Body of pancreas (tissue), 4 donors: ENCODE measurements at regions not wholly inside any gene's neighbourhood (a gene's known extent, or its start where the extent isn't known, plus 50 kb on each side); places are given as distances from the start of the nearest gene placed in this dataset.
"Not testable (repeated sequence)": the region's sequence is repeated elsewhere in the genome, so short reads cannot be mapped to it uniquely, and the experiment has no call there.

ENCODE experiments used
- ATAC-seq: fragments of 150-250 bp; one replicate; pipeline ENCODE4 v1.9.1; 2016
- DNase-seq, 4 donors: peaks; one replicate each; pipeline ENCODE4 v3.0.0-alpha.2; 2019
- H3K27ac ChIP-seq, 4 donors: fragments of 200-600 bp; sonication (generic); 1 replicate in 3 of 4; 2 replicates in 1 of 4; pipeline versions ENCODE4 v1.5.1 to v1.6.1; 2016 to 2019; ENCODE audit warnings: mild to moderate bottlenecking in 1 of 4, mixed read lengths in 1 of 4, moderate library complexity in 1 of 4
- H3K27me3 ChIP-seq, 2 donors: fragments of 200-600 bp; sonication (generic); one replicate each; pipeline ENCODE4 v1.6.0; 2016; ENCODE audit warnings: mild to moderate bottlenecking in 1 of 2
- H3K36me3 ChIP-seq, 2 donors: fragments of 200-600 bp; sonication (generic); replicated peaks in 1 of 2; 2 replicates each; pipeline ENCODE4 v1.5.1; 2016; ENCODE audit warnings: low read depth in 2 of 2; ENCODE audit not compliant: insufficient read depth in 1 of 2
- H3K4me1 ChIP-seq: fragments of 200-600 bp; sonication (generic); one replicate; pipeline ENCODE4 v1.6.0; 2016
- H3K4me3 ChIP-seq, 2 donors: fragments of 200-600 bp; sonication (generic); 1 replicate in 1 of 2; 2 replicates in 1 of 2; pipeline ENCODE4 v1.5.1; 2016 to 2019
- H3K9me3 ChIP-seq, 3 donors: fragments of 200-600 bp; sonication (generic); 1 replicate in 2 of 3; 2 replicates in 1 of 3; pipeline ENCODE4 v1.5.1; 2016
- POLR2A ChIP-seq, 3 donors: fragments of 450-650 bp; IDR thresholded peaks; one replicate each; pipeline ENCODE4 v1.6.1; 2016; ENCODE audit warnings: antibody characterized with exemption in 3 of 3, mild to moderate bottlenecking in 2 of 3
- WGBS, 2 donors: methylation state at CpG; one replicate each; pipeline ENCODE4 v1.1.5; 2017; 5-methylcytosine and 5-hydroxymethylcytosine counted together
- intact Hi-C: fragments of 100-400 bp; cut with DNase I; formaldehyde crosslinking; loops from one replicate; pipeline ENCODE4 v1.15.1; 2023
- TF ChIP-seq, protein P1 (sequence below), 7 experiments: fragments of 450-650 bp in 4 of 7; fragments of 200-600 bp in 3 of 7; sonication (generic) in 3 of 7; IDR thresholded peaks; one replicate each; pipeline ENCODE4 v1.5.1; 2016 to 2019; ENCODE audit warnings: antibody characterized with exemption in 7 of 7

- no peaks in the 10 kb centered on the region for H3K9me3 ChIP-seq
- intact Hi-C loops: no loop called here
- no peak overlapping the region for H3K4me3 ChIP-seq
- no peaks in the 10 kb centered on the region for H3K4me1 ChIP-seq
- 61 to 63% methylated on average over 3 of the region's 3 CpGs for WGBS, 2 donors
- ATAC-seq (no peak), DNase-seq (no peak)
- H3K27ac ChIP-seq: no peak overlapping the region
- TF ChIP-seq, protein P1, sequence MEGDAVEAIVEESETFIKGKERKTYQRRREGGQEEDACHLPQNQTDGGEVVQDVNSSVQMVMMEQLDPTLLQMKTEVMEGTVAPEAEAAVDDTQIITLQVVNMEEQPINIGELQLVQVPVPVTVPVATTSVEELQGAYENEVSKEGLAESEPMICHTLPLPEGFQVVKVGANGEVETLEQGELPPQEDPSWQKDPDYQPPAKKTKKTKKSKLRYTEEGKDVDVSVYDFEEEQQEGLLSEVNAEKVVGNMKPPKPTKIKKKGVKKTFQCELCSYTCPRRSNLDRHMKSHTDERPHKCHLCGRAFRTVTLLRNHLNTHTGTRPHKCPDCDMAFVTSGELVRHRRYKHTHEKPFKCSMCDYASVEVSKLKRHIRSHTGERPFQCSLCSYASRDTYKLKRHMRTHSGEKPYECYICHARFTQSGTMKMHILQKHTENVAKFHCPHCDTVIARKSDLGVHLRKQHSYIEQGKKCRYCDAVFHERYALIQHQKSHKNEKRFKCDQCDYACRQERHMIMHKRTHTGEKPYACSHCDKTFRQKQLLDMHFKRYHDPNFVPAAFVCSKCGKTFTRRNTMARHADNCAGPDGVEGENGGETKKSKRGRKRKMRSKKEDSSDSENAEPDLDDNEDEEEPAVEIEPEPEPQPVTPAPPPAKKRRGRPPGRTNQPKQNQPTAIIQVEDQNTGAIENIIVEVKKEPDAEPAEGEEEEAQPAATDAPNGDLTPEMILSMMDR (IDR thresholded peaks at IDR 0.05): no peak
- TF ChIP-seq POLR2A (IDR thresholded peaks at IDR 0.05): no peak
- H3K27me3 ChIP-seq: no peaks in the 10 kb centered on the region
- no peaks in the 10 kb centered on the region for H3K36me3 ChIP-seq
These were observed 742.5 kb downstream of the TBC1D22A start for GRCh38 chr22:47504962-47505361.

DNA sequence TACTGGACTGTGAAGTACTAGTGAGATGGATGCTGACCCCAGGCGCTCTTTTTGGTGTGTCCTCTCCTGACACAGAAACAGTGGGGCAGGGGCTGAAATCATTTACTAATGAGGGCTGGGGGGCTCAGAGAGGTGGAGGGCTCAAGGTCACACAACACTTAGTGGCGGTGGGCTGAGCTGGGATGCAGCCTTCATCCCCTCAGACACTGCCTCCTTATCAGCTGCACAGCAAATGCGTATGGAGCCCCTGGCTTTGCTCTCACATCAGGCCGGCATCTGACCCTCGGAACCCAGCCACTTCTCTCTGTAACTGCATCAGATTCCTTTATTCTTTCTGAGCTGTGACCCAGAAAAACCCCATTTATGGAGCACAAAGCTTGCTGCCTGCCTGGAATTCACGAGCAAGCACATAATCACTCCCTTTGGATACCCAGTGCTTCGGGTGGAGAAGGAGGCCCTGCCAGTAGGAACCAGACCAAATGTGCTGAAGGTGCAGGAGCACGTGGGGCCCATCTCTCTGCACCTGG is 736.6 kb downstream of the TBC1D22A start:
- WGBS, 2 donors: 48 to 61% methylated on average over 5 to 8 of the region's 8 CpGs
- intact Hi-C loops: no loop called here
- no peak for DNase-seq
- no peaks in the 10 kb centered on the region for H3K27me3 ChIP-seq
- ATAC-seq: no peak
- no peaks in the 10 kb centered on the region for H3K9me3 ChIP-seq
- TF ChIP-seq, protein P1 (IDR thresholded peaks at IDR 0.05): no peak
- TF ChIP-seq POLR2A (IDR thresholded peaks at IDR 0.05): no peak
- H3K36me3 ChIP-seq: no peaks in the 10 kb centered on the region
- H3K4me3 ChIP-seq: no peak overlapping the region
- no peaks in the 10 kb centered on the region for H3K4me1 ChIP-seq
- H3K27ac ChIP-seq: no peak overlapping the region

DNA sequence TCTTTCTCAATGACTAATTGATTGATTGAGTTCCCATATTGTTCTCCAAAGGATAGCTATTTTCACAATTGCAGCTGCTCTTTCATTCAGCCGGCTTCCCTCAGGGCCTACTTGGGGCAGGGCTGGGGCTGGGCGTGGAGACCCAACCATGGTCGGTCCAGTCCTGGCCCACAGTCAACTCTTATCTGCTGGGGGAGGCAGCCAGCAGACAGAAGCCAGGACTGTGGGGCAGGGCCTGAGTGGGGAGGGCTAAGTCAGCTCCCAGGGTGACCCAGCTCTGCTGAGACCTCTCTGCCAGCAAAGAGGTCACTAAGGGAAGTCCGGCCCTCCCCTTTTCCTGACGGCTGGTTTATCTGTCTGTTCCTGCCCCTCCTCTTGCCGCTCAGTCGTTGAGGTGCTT is 735.2 kb downstream of the TBC1D22A start:
- H3K27me3 ChIP-seq: no peaks in the 10 kb centered on the region
- intact Hi-C loops: no loop called here
- H3K4me3 ChIP-seq: no peak overlapping the region
- 40 to 51% methylated on average over 7 of the region's 7 CpGs for WGBS, 2 donors
- H3K36me3 ChIP-seq: no peaks in the 10 kb centered on the region
- TF ChIP-seq, protein P1 (IDR thresholded peaks at IDR 0.05): no peak
- TF ChIP-seq POLR2A (IDR thresholded peaks at IDR 0.05): no peak
- ATAC-seq (no peak), DNase-seq (no peak)
- H3K4me1 ChIP-seq: no peaks in the 10 kb centered on the region
- H3K9me3 ChIP-seq: no peaks in the 10 kb centered on the region
- no peak overlapping the region for H3K27ac ChIP-seq

DNA sequence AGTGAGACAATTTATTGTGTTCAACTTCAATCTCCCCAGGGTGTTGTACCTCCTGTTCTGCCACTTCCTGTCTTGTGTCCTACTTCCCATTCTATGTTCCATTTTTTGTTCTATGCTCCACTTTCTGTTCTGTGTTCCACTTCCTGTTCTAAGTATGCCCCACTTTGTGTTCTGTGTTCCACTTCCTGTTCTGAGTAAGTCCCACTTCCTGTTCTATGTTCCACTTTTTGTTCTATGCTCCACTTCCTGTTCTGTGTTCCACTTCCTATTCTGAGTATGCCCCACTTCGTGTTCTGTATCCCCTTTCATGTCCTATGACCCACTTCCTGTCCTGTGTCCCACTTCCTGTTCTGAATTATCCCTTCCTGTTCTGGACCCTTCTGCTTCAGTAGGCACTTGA is 732.7 kb downstream of the TBC1D22A start:
- no peaks in the 10 kb centered on the region for H3K36me3 ChIP-seq
- WGBS, 2 donors: 32 to 36% methylated on average over 1 of the region's 1 CpG
- no peaks in the 10 kb centered on the region for H3K27me3 ChIP-seq
- no peak overlapping the region for H3K4me3 ChIP-seq
- no peak for TF ChIP-seq POLR2A (IDR thresholded peaks at IDR 0.05)
- TF ChIP-seq, protein P1 (IDR thresholded peaks at IDR 0.05): no peak
- intact Hi-C loops: no loop called here
- no peak overlapping the region for H3K27ac ChIP-seq
- no peaks in the 10 kb centered on the region for H3K4me1 ChIP-seq
- no peak for ATAC-seq
- no peak for DNase-seq
- H3K9me3 ChIP-seq: no peaks in the 10 kb centered on the region

- DNase-seq, H3K4me1 ChIP-seq, H3K36me3 ChIP-seq, intact Hi-C loops, H3K9me3 ChIP-seq, ATAC-seq, H3K27me3 ChIP-seq, H3K4me3 ChIP-seq, H3K27ac ChIP-seq: not testable (repeated sequence)
- WGBS, 2 donors: 82 to 94% methylated on average over 13 to 15 of the region's 24 CpGs
These were observed 725.7 kb downstream of the TBC1D22A start for GRCh38 chr22:47488131-47488530.
